ENCODE measurements at regions not wholly inside any gene's neighbourhood (a gene's known extent, or its start where the extent isn't known, plus 50 kb on each side); places are given as distances from the start of the nearest gene placed in this dataset.

DNA sequence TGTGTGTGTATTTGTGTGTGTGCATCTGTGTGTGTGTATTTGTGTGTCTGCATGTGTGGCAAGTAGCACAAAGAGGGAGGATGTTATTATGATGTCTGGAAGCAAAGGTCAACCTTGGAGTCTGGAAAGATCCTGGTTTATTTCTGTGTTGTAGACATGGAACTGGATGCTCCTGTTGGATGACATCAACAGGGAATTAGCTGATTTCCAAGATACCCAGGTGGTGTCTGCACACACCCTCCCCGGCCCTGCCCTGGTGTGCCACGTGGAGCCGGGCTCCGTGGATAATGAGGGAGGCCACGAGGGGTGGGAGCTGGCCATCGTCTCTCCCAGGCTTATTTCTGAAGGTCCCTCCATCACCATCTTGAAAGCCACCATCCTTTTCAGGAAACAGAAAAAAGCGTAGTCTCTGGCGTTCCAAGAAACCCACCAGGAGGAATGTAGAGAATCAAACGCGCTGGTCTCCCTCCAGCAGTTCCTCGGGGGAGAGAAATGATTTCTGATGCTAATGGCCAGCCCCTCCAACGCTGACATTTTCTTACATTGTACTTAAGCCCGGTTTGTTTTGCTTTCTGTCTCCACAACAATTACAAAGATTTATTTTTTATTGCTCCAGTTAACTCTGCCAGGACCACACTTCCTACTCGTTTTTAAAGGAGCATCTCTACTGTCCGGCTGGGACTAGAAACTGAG, 93.3 kb downstream of the FOXL1 start:
- Histone ChIP-seq H3K27ac (ENCODE audit: control insufficient read depth, insufficient read depth) (no peak overlapping the region), H2AFZ (ENCODE audit: control insufficient read depth, low read depth, low read length) (no peak overlapping the region), H4K20me1 (ENCODE audit: control insufficient read depth, insufficient read depth) (no peaks in the 10 kb centered on the region), H3K36me3 (ENCODE audit: control insufficient read depth in 2 of 2, insufficient read depth in 2 of 2, low read length in 1 of 2) (no peaks in the 10 kb centered on the region), H3K79me2 (ENCODE audit: control insufficient read depth, insufficient read depth, low read length) (no peaks in the 10 kb centered on the region), H3K9me3 (replicated peaks; ENCODE audit: control insufficient read depth, insufficient read depth, low read length) (no peaks in the 10 kb centered on the region; the same call in 2 of the 3 replicates), H3K9ac (ENCODE audit: control insufficient read depth, insufficient read depth, low read length) (no peak overlapping the region), H3K4me1 (ENCODE audit: control insufficient read depth, insufficient read depth, low read length) (no peaks in the 10 kb centered on the region), H3K4me2 (ENCODE audit: control insufficient read depth, insufficient read depth) (no peak overlapping the region), H3K27me3 (replicated peaks in 1 of 2; ENCODE audit: control insufficient read depth in 2 of 2, insufficient read depth in 2 of 2, low read length in 1 of 2) (no peaks in the 10 kb centered on the region), H3K4me3 (no peak overlapping the region)
- FAIRE-seq (no peak), ATAC-seq (no peak), DNase-seq (ENCODE audit: low read depth, low spot score) (no peak)
- intact Hi-C loops (cut with micrococcal nuclease; ENCODE audit: unreplicated experiment), result no loop called here
- BruUV-seq (replicated peaks), result no TSS peak
- WGBS (ENCODE audit: insufficient coverage, insufficient replicate concordance, low lambda C conversion rate, missing lambda C conversion rate), result 35% methylated on average over 15 of the region's 15 CpGs
- CTCF ChIA-PET, result no interaction called here
- RAD21 ChIA-PET (ENCODE audit: unreplicated experiment), result interaction anchor here (0.6 kb wide), 1 partner anchor 89 kb away, joined by 4 read pairs; no protein-coding TSS in a partner anchor
- POLR2A ChIA-PET, result no interaction called here
- SMC1A ChIA-PET (ENCODE audit: uncharacterized antibody, unreplicated experiment), result no interaction called here
- in situ Hi-C loops (cut with MboI), result no loop called here
- TF ChIP-seq POLR2AphosphoS5 (IDR thresholded peaks at IDR 0.05; ENCODE audit: low read length), result no peak
- TF ChIP-seq, protein P1, sequence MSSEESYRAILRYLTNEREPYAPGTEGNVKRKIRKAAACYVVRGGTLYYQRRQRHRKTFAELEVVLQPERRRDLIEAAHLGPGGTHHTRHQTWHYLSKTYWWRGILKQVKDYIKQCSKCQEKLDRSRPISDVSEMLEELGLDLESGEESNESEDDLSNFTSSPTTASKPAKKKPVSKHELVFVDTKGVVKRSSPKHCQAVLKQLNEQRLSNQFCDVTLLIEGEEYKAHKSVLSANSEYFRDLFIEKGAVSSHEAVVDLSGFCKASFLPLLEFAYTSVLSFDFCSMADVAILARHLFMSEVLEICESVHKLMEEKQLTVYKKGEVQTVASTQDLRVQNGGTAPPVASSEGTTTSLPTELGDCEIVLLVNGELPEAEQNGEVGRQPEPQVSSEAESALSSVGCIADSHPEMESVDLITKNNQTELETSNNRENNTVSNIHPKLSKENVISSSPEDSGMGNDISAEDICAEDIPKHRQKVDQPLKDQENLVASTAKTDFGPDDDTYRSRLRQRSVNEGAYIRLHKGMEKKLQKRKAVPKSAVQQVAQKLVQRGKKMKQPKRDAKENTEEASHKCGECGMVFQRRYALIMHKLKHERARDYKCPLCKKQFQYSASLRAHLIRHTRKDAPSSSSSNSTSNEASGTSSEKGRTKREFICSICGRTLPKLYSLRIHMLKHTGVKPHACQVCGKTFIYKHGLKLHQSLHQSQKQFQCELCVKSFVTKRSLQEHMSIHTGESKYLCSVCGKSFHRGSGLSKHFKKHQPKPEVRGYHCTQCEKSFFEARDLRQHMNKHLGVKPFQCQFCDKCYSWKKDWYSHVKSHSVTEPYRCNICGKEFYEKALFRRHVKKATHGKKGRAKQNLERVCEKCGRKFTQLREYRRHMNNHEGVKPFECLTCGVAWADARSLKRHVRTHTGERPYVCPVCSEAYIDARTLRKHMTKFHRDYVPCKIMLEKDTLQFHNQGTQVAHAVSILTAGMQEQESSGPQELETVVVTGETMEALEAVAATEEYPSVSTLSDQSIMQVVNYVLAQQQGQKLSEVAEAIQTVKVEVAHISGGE (CRISPR knock-in tag; IDR thresholded peaks at IDR 0.05), result no peak
- TF ChIP-seq BRCA1 (IDR thresholded peaks at IDR 0.05; ENCODE audit: low read depth, low read length), result no peak
- TF ChIP-seq, protein P2, sequence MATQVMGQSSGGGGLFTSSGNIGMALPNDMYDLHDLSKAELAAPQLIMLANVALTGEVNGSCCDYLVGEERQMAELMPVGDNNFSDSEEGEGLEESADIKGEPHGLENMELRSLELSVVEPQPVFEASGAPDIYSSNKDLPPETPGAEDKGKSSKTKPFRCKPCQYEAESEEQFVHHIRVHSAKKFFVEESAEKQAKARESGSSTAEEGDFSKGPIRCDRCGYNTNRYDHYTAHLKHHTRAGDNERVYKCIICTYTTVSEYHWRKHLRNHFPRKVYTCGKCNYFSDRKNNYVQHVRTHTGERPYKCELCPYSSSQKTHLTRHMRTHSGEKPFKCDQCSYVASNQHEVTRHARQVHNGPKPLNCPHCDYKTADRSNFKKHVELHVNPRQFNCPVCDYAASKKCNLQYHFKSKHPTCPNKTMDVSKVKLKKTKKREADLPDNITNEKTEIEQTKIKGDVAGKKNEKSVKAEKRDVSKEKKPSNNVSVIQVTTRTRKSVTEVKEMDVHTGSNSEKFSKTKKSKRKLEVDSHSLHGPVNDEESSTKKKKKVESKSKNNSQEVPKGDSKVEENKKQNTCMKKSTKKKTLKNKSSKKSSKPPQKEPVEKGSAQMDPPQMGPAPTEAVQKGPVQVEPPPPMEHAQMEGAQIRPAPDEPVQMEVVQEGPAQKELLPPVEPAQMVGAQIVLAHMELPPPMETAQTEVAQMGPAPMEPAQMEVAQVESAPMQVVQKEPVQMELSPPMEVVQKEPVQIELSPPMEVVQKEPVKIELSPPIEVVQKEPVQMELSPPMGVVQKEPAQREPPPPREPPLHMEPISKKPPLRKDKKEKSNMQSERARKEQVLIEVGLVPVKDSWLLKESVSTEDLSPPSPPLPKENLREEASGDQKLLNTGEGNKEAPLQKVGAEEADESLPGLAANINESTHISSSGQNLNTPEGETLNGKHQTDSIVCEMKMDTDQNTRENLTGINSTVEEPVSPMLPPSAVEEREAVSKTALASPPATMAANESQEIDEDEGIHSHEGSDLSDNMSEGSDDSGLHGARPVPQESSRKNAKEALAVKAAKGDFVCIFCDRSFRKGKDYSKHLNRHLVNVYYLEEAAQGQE (IDR thresholded peaks at IDR 0.05; ENCODE audit: low read depth, low read length), result no peak
- TF ChIP-seq NFYA (IDR thresholded peaks at IDR 0.05; ENCODE audit: borderline replicate concordance, low read depth, low read length), result no peak
- no peak for TF ChIP-seq SRF (IDR thresholded peaks at IDR 0.05; ENCODE audit: low read depth in 2 of 2, low read length in 2 of 2)
- no peak for TF ChIP-seq CREB1 (IDR thresholded peaks at IDR 0.05; ENCODE audit: low read depth)
- TF ChIP-seq BMI1 (IDR thresholded peaks at IDR 0.05; ENCODE audit: borderline replicate concordance), result no peak
- no peak for TF ChIP-seq POU2F2 (IDR thresholded peaks at IDR 0.05; ENCODE audit: borderline replicate concordance, low read depth, low read length)
- no peak for TF ChIP-seq EED (IDR thresholded peaks at IDR 0.05; ENCODE audit: low read depth)
- no peak for TF ChIP-seq CEBPB (IDR thresholded peaks at IDR 0.05; ENCODE audit: borderline replicate concordance in 1 of 2, low read depth in 2 of 2, low read length in 2 of 2)
- no peak for TF ChIP-seq BACH1 (IDR thresholded peaks at IDR 0.05; ENCODE audit: borderline replicate concordance)
- TF ChIP-seq, protein P3, sequence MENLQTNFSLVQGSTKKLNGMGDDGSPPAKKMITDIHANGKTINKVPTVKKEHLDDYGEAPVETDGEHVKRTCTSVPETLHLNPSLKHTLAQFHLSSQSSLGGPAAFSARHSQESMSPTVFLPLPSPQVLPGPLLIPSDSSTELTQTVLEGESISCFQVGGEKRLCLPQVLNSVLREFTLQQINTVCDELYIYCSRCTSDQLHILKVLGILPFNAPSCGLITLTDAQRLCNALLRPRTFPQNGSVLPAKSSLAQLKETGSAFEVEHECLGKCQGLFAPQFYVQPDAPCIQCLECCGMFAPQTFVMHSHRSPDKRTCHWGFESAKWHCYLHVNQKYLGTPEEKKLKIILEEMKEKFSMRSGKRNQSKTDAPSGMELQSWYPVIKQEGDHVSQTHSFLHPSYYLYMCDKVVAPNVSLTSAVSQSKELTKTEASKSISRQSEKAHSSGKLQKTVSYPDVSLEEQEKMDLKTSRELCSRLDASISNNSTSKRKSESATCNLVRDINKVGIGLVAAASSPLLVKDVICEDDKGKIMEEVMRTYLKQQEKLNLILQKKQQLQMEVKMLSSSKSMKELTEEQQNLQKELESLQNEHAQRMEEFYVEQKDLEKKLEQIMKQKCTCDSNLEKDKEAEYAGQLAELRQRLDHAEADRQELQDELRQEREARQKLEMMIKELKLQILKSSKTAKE (IDR thresholded peaks at IDR 0.05; ENCODE audit: low read depth, poor library complexity, severe bottlenecking), result no peak
- TF ChIP-seq EP300 (IDR thresholded peaks at IDR 0.05; ENCODE audit: borderline replicate concordance in 1 of 2, control insufficient read depth in 1 of 2, low read depth in 2 of 2, low read length in 2 of 2), result no peak
- no peak for TF ChIP-seq KAT2A (conservative IDR thresholded peaks at IDR 0.05; ENCODE audit: control insufficient read depth, low read depth, low read length)
